HG03565 (cell line): ENCODE measurements at regions not wholly inside any gene's neighbourhood (a gene's known extent, or its start where the extent isn't known, plus 50 kb on each side); places are given as distances from the start of the nearest gene placed in this dataset.
"Not testable (repeated sequence)": the region's sequence is repeated elsewhere in the genome, so short reads cannot be mapped to it uniquely, and the experiment has no call there.

Experiments
- ATAC-seq: cut with Tn5 transposase; IDR thresholded peaks from one replicate; pipeline ENCODE4 v1.9.1; 2021; ENCODE audit warnings: mild to moderate bottlenecking, moderate library complexity; ENCODE audit not compliant: unreplicated experiment

- no peak for ATAC-seq
Observed at GRCh38 chr5:39539470-39539869, 114.7 kb upstream of the DAB2 start.

GRCh38 chr5:39534690-39535089 is 109.9 kb upstream of the DAB2 start:
- ATAC-seq, result no peak

- ATAC-seq, result no peak
Observed at GRCh38 chr5:39533749-39534148, 109.0 kb upstream of the DAB2 start.

- no peak for ATAC-seq
Observed at GRCh38 chr5:39532511-39532910, 107.7 kb upstream of the DAB2 start.

- no peak for ATAC-seq
Observed at GRCh38 chr5:39531306-39531705, 106.5 kb upstream of the DAB2 start.

GRCh38 chr5:39526914-39527477 is 102.2 kb upstream of the DAB2 start:
- ATAC-seq, result no peak

GRCh38 chr5:39525781-39526180 is 101.0 kb upstream of the DAB2 start:
- ATAC-seq, result not testable (repeated sequence)

GRCh38 chr5:39525271-39525670 is 100.5 kb upstream of the DAB2 start:
- ATAC-seq, result no peak

- no peak for ATAC-seq
Observed at GRCh38 chr5:39523821-39524220, 99.0 kb upstream of the DAB2 start.

- ATAC-seq, result no peak
Observed at GRCh38 chr5:39521940-39522590, 97.3 kb upstream of the DAB2 start.

- ATAC-seq, result no peak
Observed at GRCh38 chr5:39521098-39521860, 96.5 kb upstream of the DAB2 start.

GRCh38 chr5:39520232-39520572 is 95.4 kb upstream of the DAB2 start:
- no peak for ATAC-seq

- ATAC-seq, result no peak
Observed at GRCh38 chr5:39519566-39520231, 94.9 kb upstream of the DAB2 start.

GRCh38 chr5:39519079-39519478 is 94.3 kb upstream of the DAB2 start:
- ATAC-seq, result no peak

- ATAC-seq, result no peak
Observed at GRCh38 chr5:39518516-39518915, 93.7 kb upstream of the DAB2 start.

- no peak for ATAC-seq
Observed at GRCh38 chr5:39517800-39518199, 93.0 kb upstream of the DAB2 start.

GRCh38 chr5:39515881-39516280 is 91.1 kb upstream of the DAB2 start:
- no peak for ATAC-seq

- no peak for ATAC-seq
Observed at GRCh38 chr5:39513236-39513635, 88.5 kb upstream of the DAB2 start.

GRCh38 chr5:39506211-39506610 is 81.4 kb upstream of the DAB2 start:
- ATAC-seq, result no peak

- ATAC-seq, result no peak
Observed at GRCh38 chr5:39505791-39506190, 81.0 kb upstream of the DAB2 start.

- ATAC-seq, result no peak
Observed at GRCh38 chr5:39505363-39505762, 80.6 kb upstream of the DAB2 start.

GRCh38 chr5:39503155-39503554 is 78.4 kb upstream of the DAB2 start:
- ATAC-seq, result no peak
